ENCODE measurements at regions not wholly inside any gene's neighbourhood (a gene's known extent, or its start where the extent isn't known, plus 50 kb on each side); places are given as distances from the start of the nearest gene placed in this dataset.

DNA sequence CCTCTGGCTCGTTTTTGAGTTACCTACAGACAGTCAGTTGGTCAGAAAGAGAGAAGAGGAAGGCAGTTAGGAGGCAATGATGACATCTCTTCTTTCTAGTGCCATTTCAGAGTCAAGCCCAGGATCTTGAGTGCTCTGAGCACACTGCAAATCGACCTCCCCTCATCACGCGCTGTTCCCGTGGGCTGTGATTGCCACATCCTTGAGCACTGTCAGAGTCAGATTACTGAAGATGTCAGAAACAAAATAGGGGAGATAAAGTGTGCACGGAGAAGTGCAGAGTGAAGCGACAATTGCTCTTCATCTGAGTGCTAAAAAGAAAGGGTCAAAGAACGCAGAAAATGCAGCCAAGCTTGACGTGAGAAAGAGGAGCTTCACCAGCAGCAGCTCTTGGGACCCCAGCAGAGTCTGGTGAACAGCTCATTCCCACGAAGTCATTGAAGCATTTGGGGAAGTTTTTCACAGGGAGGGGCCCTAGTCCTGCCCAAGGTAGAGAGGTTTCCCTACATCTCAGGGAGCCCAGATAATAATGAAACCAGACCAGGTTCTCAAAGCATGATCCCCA lies 661.7 kb upstream of the AUTS2 start:
- no peaks in the 10 kb centered on the region for H3K36me3 ChIP-seq
- H3K27ac ChIP-seq: no peak overlapping the region
- H3K9me3 ChIP-seq: no peaks in the 10 kb centered on the region
- intact Hi-C loops (cut with DNase I): no loop called here
- H3K27me3 ChIP-seq: no peaks in the 10 kb centered on the region
- H3K4me3 ChIP-seq: no peak overlapping the region
- no peak for DNase-seq
- TF ChIP-seq, protein P1, sequence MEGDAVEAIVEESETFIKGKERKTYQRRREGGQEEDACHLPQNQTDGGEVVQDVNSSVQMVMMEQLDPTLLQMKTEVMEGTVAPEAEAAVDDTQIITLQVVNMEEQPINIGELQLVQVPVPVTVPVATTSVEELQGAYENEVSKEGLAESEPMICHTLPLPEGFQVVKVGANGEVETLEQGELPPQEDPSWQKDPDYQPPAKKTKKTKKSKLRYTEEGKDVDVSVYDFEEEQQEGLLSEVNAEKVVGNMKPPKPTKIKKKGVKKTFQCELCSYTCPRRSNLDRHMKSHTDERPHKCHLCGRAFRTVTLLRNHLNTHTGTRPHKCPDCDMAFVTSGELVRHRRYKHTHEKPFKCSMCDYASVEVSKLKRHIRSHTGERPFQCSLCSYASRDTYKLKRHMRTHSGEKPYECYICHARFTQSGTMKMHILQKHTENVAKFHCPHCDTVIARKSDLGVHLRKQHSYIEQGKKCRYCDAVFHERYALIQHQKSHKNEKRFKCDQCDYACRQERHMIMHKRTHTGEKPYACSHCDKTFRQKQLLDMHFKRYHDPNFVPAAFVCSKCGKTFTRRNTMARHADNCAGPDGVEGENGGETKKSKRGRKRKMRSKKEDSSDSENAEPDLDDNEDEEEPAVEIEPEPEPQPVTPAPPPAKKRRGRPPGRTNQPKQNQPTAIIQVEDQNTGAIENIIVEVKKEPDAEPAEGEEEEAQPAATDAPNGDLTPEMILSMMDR (IDR thresholded peaks at IDR 0.05): no peak
- TF ChIP-seq POLR2A (IDR thresholded peaks at IDR 0.05) (no peak), EP300 (IDR thresholded peaks at IDR 0.05) (no peak)
- H3K4me1 ChIP-seq (ENCODE audit: insufficient read depth): no peaks in the 10 kb centered on the region
- 65 to 74% (median 71%) methylated on average over 10 of the region's 10 CpGs for WGBS, 3 donors

DNA sequence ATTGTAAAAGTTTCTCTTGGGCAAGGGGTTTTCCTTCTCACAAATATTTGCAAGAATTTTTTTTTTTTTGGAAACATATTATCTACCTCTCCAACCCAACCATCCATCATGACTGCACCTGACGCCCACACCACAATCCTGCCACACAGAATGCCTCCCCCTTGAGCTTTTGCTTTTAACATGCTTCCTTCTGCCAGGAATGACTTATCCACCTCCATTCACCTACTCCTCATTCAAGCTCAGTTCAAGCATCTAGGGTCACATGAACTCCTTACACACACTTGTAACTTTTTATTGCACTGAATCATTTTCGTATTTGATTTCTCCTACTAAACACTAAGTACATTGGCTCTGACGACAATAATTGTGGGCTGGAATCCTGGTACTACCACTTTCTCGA lies 660.1 kb upstream of the AUTS2 start:
- no peaks in the 10 kb centered on the region for H3K9me3 ChIP-seq
- intact Hi-C loops (cut with DNase I): no loop called here
- no peaks in the 10 kb centered on the region for H3K27me3 ChIP-seq
- 38 to 83% (median 73%) methylated on average over 4 of the region's 4 CpGs for WGBS, 3 donors
- no peak overlapping the region for H3K27ac ChIP-seq
- DNase-seq: no peak
- no peaks in the 10 kb centered on the region for H3K4me1 ChIP-seq (ENCODE audit: insufficient read depth)
- TF ChIP-seq, protein P1 (IDR thresholded peaks at IDR 0.05): no peak
- TF ChIP-seq EP300 (IDR thresholded peaks at IDR 0.05): no peak
- no peak for TF ChIP-seq POLR2A (IDR thresholded peaks at IDR 0.05)
- H3K36me3 ChIP-seq: no peaks in the 10 kb centered on the region
- no peak overlapping the region for H3K4me3 ChIP-seq

DNA sequence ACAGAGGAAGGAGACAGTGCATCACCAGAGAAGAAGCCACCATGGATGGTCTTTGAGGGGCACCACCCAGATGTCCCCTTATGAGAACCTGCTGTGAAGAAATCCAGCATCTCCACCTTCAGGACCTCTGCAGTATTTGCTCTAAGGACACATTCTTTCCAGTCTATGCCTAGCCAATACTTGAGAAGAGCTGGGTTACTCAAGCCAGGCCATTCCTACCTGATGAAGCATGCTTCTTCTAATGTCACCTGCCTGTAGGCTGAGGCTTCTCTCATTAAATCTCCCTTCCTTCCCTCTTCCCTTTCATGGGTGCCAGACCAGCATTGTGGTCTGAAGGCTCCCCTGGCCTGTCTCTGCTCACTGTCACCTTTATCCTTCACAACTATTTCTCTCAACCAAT lies 654.5 kb upstream of the AUTS2 start:
- no peak for DNase-seq
- TF ChIP-seq POLR2A (IDR thresholded peaks at IDR 0.05) (no peak), EP300 (IDR thresholded peaks at IDR 0.05) (no peak)
- TF ChIP-seq, protein P1 (IDR thresholded peaks at IDR 0.05): no peak
- Histone ChIP-seq H3K27me3 (no peaks in the 10 kb centered on the region), H3K27ac (no peak overlapping the region), H3K36me3 (no peaks in the 10 kb centered on the region), H3K4me3 (no peak overlapping the region), H3K9me3 (no peaks in the 10 kb centered on the region), H3K4me1 (ENCODE audit: insufficient read depth) (no peaks in the 10 kb centered on the region)
- intact Hi-C loops (cut with DNase I): no loop called here

DNA sequence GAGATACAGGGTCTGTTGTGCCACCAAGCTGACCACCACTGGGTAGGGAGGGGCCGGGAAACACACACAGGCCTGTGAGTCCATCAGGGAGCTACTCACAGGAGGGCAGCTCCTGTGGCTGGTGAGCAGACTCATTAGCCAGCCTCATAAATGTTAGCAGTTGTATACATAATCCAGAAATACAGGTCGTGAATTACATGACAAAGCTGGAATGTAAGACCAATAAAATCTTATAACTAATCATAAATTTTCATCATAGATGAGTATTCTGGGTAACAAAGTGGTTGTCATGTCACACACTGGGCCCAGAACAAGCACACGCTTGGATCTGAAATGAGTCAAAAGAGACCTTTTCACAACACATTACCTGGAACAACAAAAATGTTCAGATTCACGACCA lies 642.6 kb upstream of the AUTS2 start:
- H3K4me3 ChIP-seq: no peak overlapping the region
- WGBS, 3 donors: 70 to 80% (median 79%) methylated on average over 4 of the region's 4 CpGs
- no peaks in the 10 kb centered on the region for H3K27me3 ChIP-seq
- no peak for DNase-seq
- TF ChIP-seq, protein P1 (IDR thresholded peaks at IDR 0.05): no peak
- TF ChIP-seq EP300 (IDR thresholded peaks at IDR 0.05): no peak
- no peak for TF ChIP-seq POLR2A (IDR thresholded peaks at IDR 0.05)
- H3K27ac ChIP-seq: no peak overlapping the region
- intact Hi-C loops (cut with DNase I): no loop called here
- H3K9me3 ChIP-seq: no peaks in the 10 kb centered on the region
- no peaks in the 10 kb centered on the region for H3K36me3 ChIP-seq
- no peaks in the 10 kb centered on the region for H3K4me1 ChIP-seq (ENCODE audit: insufficient read depth)

Data from ovary (tissue), 7 donors.